ENCODE measurements at regions not wholly inside any gene's neighbourhood (a gene's known extent, or its start where the extent isn't known, plus 50 kb on each side); places are given as distances from the start of the nearest gene placed in this dataset.

DNA sequence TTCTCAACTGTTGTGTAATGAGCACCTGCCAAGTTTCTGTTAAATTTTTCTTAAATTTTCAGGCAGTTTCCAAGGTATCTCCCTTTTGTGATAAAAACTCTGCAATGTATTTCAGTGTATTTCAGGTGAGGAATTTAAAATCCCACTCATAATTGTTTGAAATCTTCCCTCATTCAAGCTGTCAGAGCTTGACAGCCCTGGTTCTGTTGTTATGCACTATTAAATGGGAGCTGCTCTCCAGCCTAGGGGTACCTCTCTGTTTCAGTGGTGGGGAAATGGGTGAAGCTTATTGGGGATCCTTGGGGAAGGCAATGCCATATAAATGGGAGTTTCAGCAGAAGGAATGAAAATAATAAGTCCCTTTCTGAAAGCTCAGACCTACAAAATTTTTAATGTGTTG, 178.0 kb upstream of the TMCO5A start:
- TF ChIP-seq, protein P1, sequence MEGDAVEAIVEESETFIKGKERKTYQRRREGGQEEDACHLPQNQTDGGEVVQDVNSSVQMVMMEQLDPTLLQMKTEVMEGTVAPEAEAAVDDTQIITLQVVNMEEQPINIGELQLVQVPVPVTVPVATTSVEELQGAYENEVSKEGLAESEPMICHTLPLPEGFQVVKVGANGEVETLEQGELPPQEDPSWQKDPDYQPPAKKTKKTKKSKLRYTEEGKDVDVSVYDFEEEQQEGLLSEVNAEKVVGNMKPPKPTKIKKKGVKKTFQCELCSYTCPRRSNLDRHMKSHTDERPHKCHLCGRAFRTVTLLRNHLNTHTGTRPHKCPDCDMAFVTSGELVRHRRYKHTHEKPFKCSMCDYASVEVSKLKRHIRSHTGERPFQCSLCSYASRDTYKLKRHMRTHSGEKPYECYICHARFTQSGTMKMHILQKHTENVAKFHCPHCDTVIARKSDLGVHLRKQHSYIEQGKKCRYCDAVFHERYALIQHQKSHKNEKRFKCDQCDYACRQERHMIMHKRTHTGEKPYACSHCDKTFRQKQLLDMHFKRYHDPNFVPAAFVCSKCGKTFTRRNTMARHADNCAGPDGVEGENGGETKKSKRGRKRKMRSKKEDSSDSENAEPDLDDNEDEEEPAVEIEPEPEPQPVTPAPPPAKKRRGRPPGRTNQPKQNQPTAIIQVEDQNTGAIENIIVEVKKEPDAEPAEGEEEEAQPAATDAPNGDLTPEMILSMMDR (IDR thresholded peaks at IDR 0.05) = no peak
- TF ChIP-seq POLR2AphosphoS5 (IDR thresholded peaks at IDR 0.05; ENCODE audit: insufficient read depth in 1 of 2, low read depth in 1 of 2) = no peak
- TF ChIP-seq POLR2A (IDR thresholded peaks at IDR 0.05) = no peak

All from vagina (tissue), 2 donors.